GM18517 (cell line): ENCODE measurements at regions not wholly inside any gene's neighbourhood (a gene's known extent, or its start where the extent isn't known, plus 50 kb on each side); places are given as distances from the start of the nearest gene placed in this dataset.
A peak's percentile ranks its signal among the peaks of the same experiment; 100 is the strongest.
"Not testable (repeated sequence)": the region's sequence is repeated elsewhere in the genome, so short reads cannot be mapped to it uniquely, and the experiment has no call there.

ENCODE experiments used
- ATAC-seq: cut with Tn5 transposase; IDR thresholded peaks from one replicate; pipeline ENCODE4 v1.9.1; 2021; ENCODE audit warnings: mild to moderate bottlenecking, moderate library complexity; ENCODE audit not compliant: unreplicated experiment

- ATAC-seq: no peak
Measured at GRCh38 chrX:121283921-121284320, 236.5 kb downstream of the GLUD2 start.

GRCh38 chrX:121298499-121298898 is 251.1 kb downstream of the GLUD2 start:
- no peak for ATAC-seq

GRCh38 chrX:121301356-121301755 is 253.9 kb downstream of the GLUD2 start:
- no peak for ATAC-seq

GRCh38 chrX:121301822-121302221 is 254.4 kb downstream of the GLUD2 start:
- ATAC-seq: peak; percentile 73

- peak; percentile 85 for ATAC-seq
Measured at GRCh38 chrX:121307449-121307848, 260.0 kb downstream of the GLUD2 start.

- peak; percentile 73 for ATAC-seq
Measured at GRCh38 chrX:121308276-121308805, 260.9 kb downstream of the GLUD2 start.

GRCh38 chrX:121310820-121311219 is 263.4 kb downstream of the GLUD2 start:
- no peak for ATAC-seq

GRCh38 chrX:121320441-121320840 is 273.0 kb downstream of the GLUD2 start:
- no peak for ATAC-seq

- ATAC-seq: no peak
Measured at GRCh38 chrX:121322159-121322558, 274.7 kb downstream of the GLUD2 start.

- ATAC-seq: no peak
Measured at GRCh38 chrX:121323337-121323736, 275.9 kb downstream of the GLUD2 start.

GRCh38 chrX:121333942-121334341 is 286.5 kb downstream of the GLUD2 start:
- no peak for ATAC-seq

GRCh38 chrX:121336831-121337421 is 289.5 kb downstream of the GLUD2 start:
- ATAC-seq: no peak

- ATAC-seq: no peak
Measured at GRCh38 chrX:121337816-121338215, 290.4 kb downstream of the GLUD2 start.

GRCh38 chrX:121349263-121349662 is 301.9 kb downstream of the GLUD2 start:
- no peak for ATAC-seq

- ATAC-seq: no peak
Measured at GRCh38 chrX:121356139-121356849, 308.9 kb downstream of the GLUD2 start.

- no peak for ATAC-seq
Measured at GRCh38 chrX:121356850-121357171, 309.4 kb downstream of the GLUD2 start.

- no peak for ATAC-seq
Measured at GRCh38 chrX:121360280-121360679, 312.9 kb downstream of the GLUD2 start.

GRCh38 chrX:121365572-121366161 is 318.3 kb downstream of the GLUD2 start:
- ATAC-seq: no peak

GRCh38 chrX:121374471-121374870 is 327.1 kb downstream of the GLUD2 start:
- no peak for ATAC-seq

GRCh38 chrX:121381915-121382314 is 334.5 kb downstream of the GLUD2 start:
- not testable (repeated sequence) for ATAC-seq

- ATAC-seq: no peak
Measured at GRCh38 chrX:121389976-121390714, 342.7 kb downstream of the GLUD2 start.
